ENCODE measurements at regions not wholly inside any gene's neighbourhood (a gene's known extent, or its start where the extent isn't known, plus 50 kb on each side); places are given as distances from the start of the nearest gene placed in this dataset.

GRCh38 chr3:115246461-115247020, 99.5 kb upstream of the ZBTB20 start:
- Histone ChIP-seq H3K4me1 (no peaks in the 10 kb centered on the region), H3K27me3 (no peaks in the 10 kb centered on the region), H3K9me3 (replicated peaks in 1 of 11) (no peaks in the 10 kb centered on the region), H3K36me3 (no peaks in the 10 kb centered on the region), H3K9ac (no peak overlapping the region), H4K20me1 (no peaks in the 10 kb centered on the region), H3K4me3 (no peak overlapping the region), H3K4me2 (no peak overlapping the region), H3K27ac (no peak overlapping the region)
- no peak for TF ChIP-seq Cebpa-rat (IDR thresholded peaks at IDR 0.05)

- Histone ChIP-seq H4K20me1 (no peaks in the 10 kb centered on the region), H3K27ac (no peak overlapping the region), H3K36me3 (no peaks in the 10 kb centered on the region), H3K27me3 (no peaks in the 10 kb centered on the region), H3K4me2 (no peak overlapping the region), H3K9me3 (replicated peaks in 1 of 11) (no peaks in the 10 kb centered on the region), H3K9ac (no peak overlapping the region), H3K4me3 (no peak overlapping the region), H3K4me1 (no peaks in the 10 kb centered on the region)
- TF ChIP-seq Cebpa-rat (IDR thresholded peaks at IDR 0.05) = no peak
Measured at GRCh38 chr3:115248274-115248673, 101.2 kb upstream of the ZBTB20 start.

- Histone ChIP-seq H3K4me3 (no peak overlapping the region), H3K4me2 (no peak overlapping the region), H3K9me3 (replicated peaks in 1 of 11) (peaks cover 7 to 15% (median 12%) of the 10 kb centered on the region in 11 experiments; a peak in 19 of 22 replicates), H3K4me1 (peaks cover 12 to 19% (median 15%) of the 10 kb centered on the region in 10 experiments), H3K27me3 (no peaks in the 10 kb centered on the region), H3K27ac (no peak overlapping the region), H3K9ac (no peak overlapping the region), H4K20me1 (no peaks in the 10 kb centered on the region), H3K36me3 (no peaks in the 10 kb centered on the region)
- TF ChIP-seq Cebpa-rat (IDR thresholded peaks at IDR 0.05) = no peak
Measured at GRCh38 chr3:115251509-115251908, 104.4 kb upstream of the ZBTB20 start.

GRCh38 chr3:115252679-115253078, 105.6 kb upstream of the ZBTB20 start:
- Histone ChIP-seq H3K4me3 (no peak overlapping the region), H3K4me1 (peaks cover 12 to 19% (median 15%) of the 10 kb centered on the region in 10 experiments), H3K9ac (no peak overlapping the region), H3K27ac (no peak overlapping the region), H3K27me3 (no peaks in the 10 kb centered on the region), H4K20me1 (no peaks in the 10 kb centered on the region), H3K9me3 (replicated peaks in 1 of 11) (peaks cover 12 to 26% (median 16%) of the 10 kb centered on the region in 11 experiments; a peak in 19 of 22 replicates), H3K36me3 (no peaks in the 10 kb centered on the region), H3K4me2 (no peak overlapping the region)
- TF ChIP-seq Cebpa-rat (IDR thresholded peaks at IDR 0.05) = no peak

GRCh38 chr3:115254492-115255196, 107.6 kb upstream of the ZBTB20 start:
- peak overlapping the region; percentile 36 to 72 (median 57); a peak in 20 of 22 replicates for H3K9ac ChIP-seq
- TF ChIP-seq Cebpa-rat (IDR thresholded peaks at IDR 0.05) = no peak
- H3K27ac ChIP-seq = peak overlapping the region in 10 of 11 experiments; percentile 14 to 67 (median 46); a peak in 18 of 22 replicates
- peaks cover 14 to 29% (median 16%) of the 10 kb centered on the region in 11 experiments; a peak in 19 of 22 replicates for H3K9me3 ChIP-seq (replicated peaks in 1 of 11)
- peaks cover 14 to 26% (median 17%) of the 10 kb centered on the region in 10 experiments for H3K4me1 ChIP-seq
- H4K20me1 ChIP-seq = no peaks in the 10 kb centered on the region
- H3K4me3 ChIP-seq = peak overlapping the region; percentile 47 to 70 (median 60)
- peak overlapping the region; percentile 78 to 99 (median 90) for H3K4me2 ChIP-seq
- no peaks in the 10 kb centered on the region for H3K36me3 ChIP-seq
- no peaks in the 10 kb centered on the region for H3K27me3 ChIP-seq

- Histone ChIP-seq H3K27me3 (no peaks in the 10 kb centered on the region), H3K27ac (peak overlapping the region in 9 of 11 experiments; percentile 39 to 67 (median 48); a peak in 17 of 22 replicates), H3K4me3 (peak overlapping the region; percentile 47 to 70 (median 60)), H3K36me3 (no peaks in the 10 kb centered on the region), H3K4me1 (peaks cover 14 to 26% (median 17%) of the 10 kb centered on the region in 10 experiments), H3K4me2 (peak overlapping the region; percentile 78 to 99 (median 90)), H4K20me1 (no peaks in the 10 kb centered on the region), H3K9ac (peak overlapping the region; percentile 36 to 72 (median 57); a peak in 17 of 22 replicates), H3K9me3 (replicated peaks in 1 of 11) (peaks cover 14 to 29% (median 16%) of the 10 kb centered on the region in 11 experiments; a peak in 19 of 22 replicates)
- TF ChIP-seq Cebpa-rat (IDR thresholded peaks at IDR 0.05) = no peak
Measured at GRCh38 chr3:115255197-115255585, 108.1 kb upstream of the ZBTB20 start.

- Histone ChIP-seq H3K9me3 (replicated peaks in 1 of 11) (no peaks in the 10 kb centered on the region), H3K27ac (no peak overlapping the region)
Measured at GRCh38 chr3:115270849-115271248, 123.8 kb upstream of the ZBTB20 start.

GRCh38 chr3:115272036-115272824, 125.1 kb upstream of the ZBTB20 start:
- TF ChIP-seq Cebpa-rat (IDR thresholded peaks at IDR 0.05) = no peak
- Histone ChIP-seq H3K36me3 (no peaks in the 10 kb centered on the region), H3K27me3 (no peaks in the 10 kb centered on the region), H3K4me2 (no peak overlapping the region), H3K9me3 (replicated peaks in 1 of 11) (no peaks in the 10 kb centered on the region), H3K27ac (no peak overlapping the region), H3K4me1 (no peaks in the 10 kb centered on the region), H3K9ac (no peak overlapping the region), H4K20me1 (no peaks in the 10 kb centered on the region), H3K4me3 (no peak overlapping the region)

More at GRCh38 chr3:115270849-115271248, 123.8 kb upstream of the ZBTB20 start:
- H3K4me3 ChIP-seq = no peak overlapping the region
- H3K9ac ChIP-seq = no peak overlapping the region
- no peak for TF ChIP-seq Cebpa-rat (IDR thresholded peaks at IDR 0.05)
- H4K20me1 ChIP-seq = no peaks in the 10 kb centered on the region
- H3K4me2 ChIP-seq = no peak overlapping the region
- H3K4me1 ChIP-seq = no peaks in the 10 kb centered on the region
- H3K36me3 ChIP-seq = no peaks in the 10 kb centered on the region
- no peaks in the 10 kb centered on the region for H3K27me3 ChIP-seq

GRCh38 chr3:115275896-115276295, 128.8 kb upstream of the ZBTB20 start:
- TF ChIP-seq Cebpa-rat (IDR thresholded peaks at IDR 0.05) = no peak
- Histone ChIP-seq H3K9ac (no peak overlapping the region), H3K4me2 (no peak overlapping the region), H3K36me3 (no peaks in the 10 kb centered on the region), H3K4me3 (no peak overlapping the region), H3K9me3 (replicated peaks in 1 of 11) (peaks cover 0 to 3% (median 0%) of the 10 kb centered on the region in 11 experiments; a peak in 1 of 22 replicates), H3K4me1 (peaks cover 0 to 29% (median 7%) of the 10 kb centered on the region in 10 experiments; a peak in 12 of 20 replicates), H4K20me1 (no peaks in the 10 kb centered on the region), H3K27ac (no peak overlapping the region), H3K27me3 (no peaks in the 10 kb centered on the region)
